WTC11 (cell line): ENCODE measurements at regions not wholly inside any gene's neighbourhood (a gene's known extent, or its start where the extent isn't known, plus 50 kb on each side); places are given as distances from the start of the nearest gene placed in this dataset.

Experiments used
- ATAC-seq: fragments of 200-7000 bp; cut with Tn5 transposase; 2 replicates; pipeline ENCODE4 v1.10.0; 2021; ENCODE audit warnings: mild to moderate bottlenecking, moderate library complexity
- CTCF ChIA-PET: fragments of 300-600 bp; sonication (Branson Sonifier 250); formaldehyde crosslinking; loops from one replicate; lab custom pipeline; 2021; ENCODE audit warnings: antibody characterized with exemption; lab: Charles Lee
- POLR2A ChIA-PET: fragments of 350-600 bp; sonication (Branson Sonifier 250); formaldehyde crosslinking; loops from one replicate; lab custom pipeline; 2021; ENCODE audit warnings: antibody characterized with exemption; lab: Charles Lee
- DNase-seq: peaks from one replicate; pipeline ENCODE4 v3.0.0; 2021; ENCODE audit warnings: low spot score
- H3K27ac Mint-ChIP-seq: 2 replicates; pipeline ENCODE4 v1.8.0; 2021; ENCODE audit warnings: mixed read lengths
- H3K27me3 Mint-ChIP-seq: 2 replicates; pipeline ENCODE4 v1.8.0; 2021; ENCODE audit warnings: low read depth, mild to moderate bottlenecking, moderate library complexity, mixed read lengths
- H3K36me3 Mint-ChIP-seq: 2 replicates; pipeline ENCODE4 v1.8.0; 2021; ENCODE audit warnings: mixed read lengths
- H3K4me1 Mint-ChIP-seq: 2 replicates; pipeline ENCODE4 v1.8.0; 2022; ENCODE audit warnings: mixed read lengths
- H3K4me3 Mint-ChIP-seq: 2 replicates; pipeline ENCODE4 v1.8.0; 2021; ENCODE audit warnings: mild to moderate bottlenecking, moderate library complexity, mixed read lengths
- H3K9me3 Mint-ChIP-seq: 2 replicates; pipeline ENCODE4 v1.8.0; 2021; ENCODE audit warnings: mixed read lengths
- ELF4 ChIP-seq: sonication (generic); formaldehyde crosslinking; IDR thresholded peaks from 2 replicates; pipeline ENCODE4 v1.8.1; 2022; ENCODE audit warnings: low read depth, mild to moderate bottlenecking, moderate library complexity, missing genetic modification reagents
- GRHL2 ChIP-seq: fragments of 250-450 bp; sonication (Bioruptor Pico); IDR thresholded peaks from 2 replicates; pipeline ENCODE4 v1.8.0; 2022; ENCODE audit warnings: mild to moderate bottlenecking, moderate library complexity; ENCODE audit not compliant: insufficient replicate concordance, severe bottlenecking
- KAT7 ChIP-seq: sonication (generic); formaldehyde crosslinking; IDR thresholded peaks from 2 replicates; pipeline ENCODE4 v1.8.1; 2023; ENCODE audit warnings: missing genetic modification reagents, mild to moderate bottlenecking, borderline replicate concordance
- MYBL2 ChIP-seq: sonication (generic); formaldehyde crosslinking; IDR thresholded peaks from 2 replicates; pipeline ENCODE4 v1.8.1; 2023; ENCODE audit warnings: mild to moderate bottlenecking, moderate library complexity, missing genetic modification reagents
- NFATC4 ChIP-seq: fragments of 250-450 bp; sonication (Bioruptor Pico); IDR thresholded peaks from 2 replicates; pipeline ENCODE4 v1.9.0; 2021; ENCODE audit warnings: mild to moderate bottlenecking
- PRRX2 ChIP-seq: fragments of 250-450 bp; sonication (Bioruptor Pico); IDR thresholded peaks from 2 replicates; pipeline ENCODE4 v1.8.0; 2021; ENCODE audit warnings: mild to moderate bottlenecking
- RORB ChIP-seq: fragments of 250-450 bp; sonication (Bioruptor Pico); IDR thresholded peaks from 2 replicates; pipeline ENCODE4 v1.9.0; 2021; ENCODE audit warnings: mild to moderate bottlenecking
- SP1 ChIP-seq: sonication (generic); formaldehyde crosslinking; conservative IDR thresholded peaks from 2 replicates; pipeline ENCODE4 v1.8.1; 2022; ENCODE audit warnings: missing genetic modification reagents
- TEAD4 ChIP-seq: sonication (generic); formaldehyde crosslinking; IDR thresholded peaks from 2 replicates; pipeline ENCODE4 v1.8.0; 2022; ENCODE audit warnings: mild to moderate bottlenecking, missing genetic modification reagents
- ZNF121 ChIP-seq: sonication (generic); formaldehyde crosslinking; IDR thresholded peaks from 2 replicates; pipeline ENCODE4 v1.8.0; 2023; ENCODE audit warnings: missing genetic modification reagents
- ZNF423 ChIP-seq: fragments of 250-450 bp; sonication (Bioruptor Pico); IDR thresholded peaks from 2 replicates; pipeline ENCODE4 v2.1.2; 2022; ENCODE audit warnings: mild to moderate bottlenecking, moderate library complexity
- TF ChIP-seq, protein P1 (sequence below): fragments of 200-600 bp; IDR thresholded peaks from 2 replicates; pipeline ENCODE4 v1.8.0; 2022; ENCODE audit warnings: antibody characterized with exemption
- TF ChIP-seq, protein P2 (sequence below): fragments of 250-450 bp; sonication (Bioruptor Pico); IDR thresholded peaks from 2 replicates; pipeline ENCODE4 v2.1.2; 2022; ENCODE audit warnings: mild to moderate bottlenecking, moderate library complexity
- TF ChIP-seq, protein P3 (sequence below): sonication (generic); formaldehyde crosslinking; IDR thresholded peaks from 2 replicates; pipeline ENCODE4 v1.8.1; 2022; ENCODE audit warnings: missing genetic modification reagents, borderline replicate concordance
- TF ChIP-seq, protein P4 (sequence below): sonication (generic); formaldehyde crosslinking; IDR thresholded peaks from 2 replicates; pipeline ENCODE4 v1.8.0; 2022; ENCODE audit warnings: mild to moderate bottlenecking, missing genetic modification reagents
- TF ChIP-seq, protein P5 (sequence below): sonication (generic); formaldehyde crosslinking; IDR thresholded peaks from 2 replicates; pipeline ENCODE4 v1.8.1; 2023; ENCODE audit warnings: mild to moderate bottlenecking, missing genetic modification reagents
- TF ChIP-seq, protein P6 (sequence below): fragments of 250-450 bp; sonication (Bioruptor Pico); IDR thresholded peaks from 2 replicates; pipeline ENCODE4 v1.8.0; 2021; ENCODE audit warnings: mild to moderate bottlenecking

DNA sequence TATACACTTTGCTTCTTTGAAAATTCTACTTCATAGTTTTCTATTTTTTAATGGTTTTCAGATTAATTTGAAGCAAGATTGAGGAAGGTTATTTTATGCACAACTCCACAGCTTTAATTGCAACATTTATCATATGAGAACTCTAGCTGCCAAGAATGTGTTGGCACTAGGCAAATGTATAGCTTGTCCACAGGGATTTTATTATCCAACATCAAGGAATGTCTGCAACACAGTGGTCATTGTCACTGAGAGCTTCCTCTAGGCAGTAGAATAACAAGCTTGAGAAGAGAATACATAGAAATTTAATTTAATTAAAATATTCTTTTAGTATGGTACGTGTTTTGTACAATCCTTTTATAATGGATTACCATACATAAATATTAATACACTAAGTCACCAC is 1600.8 kb downstream of the ARAP2 start (continued):
- TF ChIP-seq, protein P1, sequence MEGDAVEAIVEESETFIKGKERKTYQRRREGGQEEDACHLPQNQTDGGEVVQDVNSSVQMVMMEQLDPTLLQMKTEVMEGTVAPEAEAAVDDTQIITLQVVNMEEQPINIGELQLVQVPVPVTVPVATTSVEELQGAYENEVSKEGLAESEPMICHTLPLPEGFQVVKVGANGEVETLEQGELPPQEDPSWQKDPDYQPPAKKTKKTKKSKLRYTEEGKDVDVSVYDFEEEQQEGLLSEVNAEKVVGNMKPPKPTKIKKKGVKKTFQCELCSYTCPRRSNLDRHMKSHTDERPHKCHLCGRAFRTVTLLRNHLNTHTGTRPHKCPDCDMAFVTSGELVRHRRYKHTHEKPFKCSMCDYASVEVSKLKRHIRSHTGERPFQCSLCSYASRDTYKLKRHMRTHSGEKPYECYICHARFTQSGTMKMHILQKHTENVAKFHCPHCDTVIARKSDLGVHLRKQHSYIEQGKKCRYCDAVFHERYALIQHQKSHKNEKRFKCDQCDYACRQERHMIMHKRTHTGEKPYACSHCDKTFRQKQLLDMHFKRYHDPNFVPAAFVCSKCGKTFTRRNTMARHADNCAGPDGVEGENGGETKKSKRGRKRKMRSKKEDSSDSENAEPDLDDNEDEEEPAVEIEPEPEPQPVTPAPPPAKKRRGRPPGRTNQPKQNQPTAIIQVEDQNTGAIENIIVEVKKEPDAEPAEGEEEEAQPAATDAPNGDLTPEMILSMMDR = no peak
- TF ChIP-seq ELF4 (CRISPR knock-in tag) = no peak
- TF ChIP-seq, protein P2, sequence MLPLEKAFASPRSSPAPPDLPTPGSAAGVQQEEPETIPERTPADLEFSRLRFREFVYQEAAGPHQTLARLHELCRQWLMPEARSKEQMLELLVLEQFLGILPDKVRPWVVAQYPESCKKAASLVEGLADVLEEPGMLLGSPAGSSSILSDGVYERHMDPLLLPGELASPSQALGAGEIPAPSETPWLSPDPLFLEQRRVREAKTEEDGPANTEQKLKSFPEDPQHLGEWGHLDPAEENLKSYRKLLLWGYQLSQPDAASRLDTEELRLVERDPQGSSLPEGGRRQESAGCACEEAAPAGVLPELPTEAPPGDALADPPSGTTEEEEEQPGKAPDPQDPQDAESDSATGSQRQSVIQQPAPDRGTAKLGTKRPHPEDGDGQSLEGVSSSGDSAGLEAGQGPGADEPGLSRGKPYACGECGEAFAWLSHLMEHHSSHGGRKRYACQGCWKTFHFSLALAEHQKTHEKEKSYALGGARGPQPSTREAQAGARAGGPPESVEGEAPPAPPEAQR (CRISPR knock-in tag) = no peak
- TF ChIP-seq, protein P3, sequence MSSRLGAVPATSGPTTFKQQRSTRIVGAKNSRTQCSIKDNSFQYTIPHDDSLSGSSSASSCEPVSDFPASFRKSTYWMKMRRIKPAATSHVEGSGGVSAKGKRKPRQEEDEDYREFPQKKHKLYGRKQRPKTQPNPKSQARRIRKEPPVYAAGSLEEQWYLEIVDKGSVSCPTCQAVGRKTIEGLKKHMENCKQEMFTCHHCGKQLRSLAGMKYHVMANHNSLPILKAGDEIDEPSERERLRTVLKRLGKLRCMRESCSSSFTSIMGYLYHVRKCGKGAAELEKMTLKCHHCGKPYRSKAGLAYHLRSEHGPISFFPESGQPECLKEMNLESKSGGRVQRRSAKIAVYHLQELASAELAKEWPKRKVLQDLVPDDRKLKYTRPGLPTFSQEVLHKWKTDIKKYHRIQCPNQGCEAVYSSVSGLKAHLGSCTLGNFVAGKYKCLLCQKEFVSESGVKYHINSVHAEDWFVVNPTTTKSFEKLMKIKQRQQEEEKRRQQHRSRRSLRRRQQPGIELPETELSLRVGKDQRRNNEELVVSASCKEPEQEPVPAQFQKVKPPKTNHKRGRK (CRISPR knock-in tag) = no peak

DNA sequence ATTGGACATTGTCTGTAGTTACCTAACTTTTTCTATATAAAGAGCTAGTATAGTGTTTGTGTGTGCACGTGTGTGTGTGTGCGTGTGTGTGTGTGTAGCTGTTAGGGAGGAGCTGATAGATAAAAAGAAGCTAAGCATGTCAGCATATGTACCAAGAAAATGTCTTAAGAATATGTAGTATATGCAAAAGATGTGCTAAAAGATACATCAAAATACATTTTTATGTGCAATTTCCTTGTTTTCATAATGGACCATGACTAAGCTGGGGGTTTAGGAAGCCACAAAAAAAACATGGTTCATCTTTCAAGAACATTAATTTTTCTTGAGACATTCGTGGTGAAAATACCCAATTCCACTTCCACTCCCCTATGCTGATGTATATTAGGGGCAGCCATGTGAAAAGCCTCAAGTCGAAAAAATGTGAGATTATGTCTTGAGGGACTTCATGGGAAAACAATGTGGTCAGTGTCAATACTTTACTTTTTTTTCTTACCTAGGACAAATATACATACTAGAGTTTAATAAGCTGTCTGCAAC is 1599.7 kb downstream of the ARAP2 start:
- DNase-seq (no peak), ATAC-seq (no peak)
- H3K36me3 Mint-ChIP-seq = no peaks in the 10 kb centered on the region
- POLR2A ChIA-PET = no interaction called here
- peaks cover 8% of the 10 kb centered on the region; the same call in 1 of the 2 replicates for H3K9me3 Mint-ChIP-seq
- CTCF ChIA-PET = no interaction called here
- no peaks in the 10 kb centered on the region for H3K27me3 Mint-ChIP-seq
- H3K4me3 Mint-ChIP-seq = no peak overlapping the region
- H3K27ac Mint-ChIP-seq = no peak overlapping the region
- TF ChIP-seq, protein P3 (CRISPR knock-in tag) = no peak
- TF ChIP-seq GRHL2 (CRISPR knock-in tag) (no peak), SP1 (no peak), PRRX2 (CRISPR knock-in tag) (no peak), ZNF121 (CRISPR knock-in tag) (no peak), MYBL2 (CRISPR knock-in tag) (no peak), KAT7 (no peak), TEAD4 (CRISPR knock-in tag) (no peak), NFATC4 (CRISPR knock-in tag) (no peak), ELF4 (CRISPR knock-in tag) (no peak), RORB (CRISPR knock-in tag) (no peak), ZNF423 (no peak)
- TF ChIP-seq, protein P4, sequence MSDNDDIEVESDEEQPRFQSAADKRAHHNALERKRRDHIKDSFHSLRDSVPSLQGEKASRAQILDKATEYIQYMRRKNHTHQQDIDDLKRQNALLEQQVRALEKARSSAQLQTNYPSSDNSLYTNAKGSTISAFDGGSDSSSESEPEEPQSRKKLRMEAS (CRISPR knock-in tag) = no peak
- TF ChIP-seq, protein P5, sequence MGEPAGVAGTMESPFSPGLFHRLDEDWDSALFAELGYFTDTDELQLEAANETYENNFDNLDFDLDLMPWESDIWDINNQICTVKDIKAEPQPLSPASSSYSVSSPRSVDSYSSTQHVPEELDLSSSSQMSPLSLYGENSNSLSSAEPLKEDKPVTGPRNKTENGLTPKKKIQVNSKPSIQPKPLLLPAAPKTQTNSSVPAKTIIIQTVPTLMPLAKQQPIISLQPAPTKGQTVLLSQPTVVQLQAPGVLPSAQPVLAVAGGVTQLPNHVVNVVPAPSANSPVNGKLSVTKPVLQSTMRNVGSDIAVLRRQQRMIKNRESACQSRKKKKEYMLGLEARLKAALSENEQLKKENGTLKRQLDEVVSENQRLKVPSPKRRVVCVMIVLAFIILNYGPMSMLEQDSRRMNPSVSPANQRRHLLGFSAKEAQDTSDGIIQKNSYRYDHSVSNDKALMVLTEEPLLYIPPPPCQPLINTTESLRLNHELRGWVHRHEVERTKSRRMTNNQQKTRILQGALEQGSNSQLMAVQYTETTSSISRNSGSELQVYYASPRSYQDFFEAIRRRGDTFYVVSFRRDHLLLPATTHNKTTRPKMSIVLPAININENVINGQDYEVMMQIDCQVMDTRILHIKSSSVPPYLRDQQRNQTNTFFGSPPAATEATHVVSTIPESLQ (CRISPR knock-in tag) = no peak
- TF ChIP-seq, protein P6, sequence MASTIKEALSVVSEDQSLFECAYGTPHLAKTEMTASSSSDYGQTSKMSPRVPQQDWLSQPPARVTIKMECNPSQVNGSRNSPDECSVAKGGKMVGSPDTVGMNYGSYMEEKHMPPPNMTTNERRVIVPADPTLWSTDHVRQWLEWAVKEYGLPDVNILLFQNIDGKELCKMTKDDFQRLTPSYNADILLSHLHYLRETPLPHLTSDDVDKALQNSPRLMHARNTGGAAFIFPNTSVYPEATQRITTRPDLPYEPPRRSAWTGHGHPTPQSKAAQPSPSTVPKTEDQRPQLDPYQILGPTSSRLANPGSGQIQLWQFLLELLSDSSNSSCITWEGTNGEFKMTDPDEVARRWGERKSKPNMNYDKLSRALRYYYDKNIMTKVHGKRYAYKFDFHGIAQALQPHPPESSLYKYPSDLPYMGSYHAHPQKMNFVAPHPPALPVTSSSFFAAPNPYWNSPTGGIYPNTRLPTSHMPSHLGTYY (CRISPR knock-in tag) = no peak
- H3K4me1 Mint-ChIP-seq = no peaks in the 10 kb centered on the region
